ENCODE measurements at regions not wholly inside any gene's neighbourhood (a gene's known extent, or its start where the extent isn't known, plus 50 kb on each side); places are given as distances from the start of the nearest gene placed in this dataset.

GRCh38 chr7:25598765-25599164, 370.5 kb upstream of the NPVF start:
- CTCF ChIA-PET = no interaction called here
- Histone ChIP-seq H3K9me3 (ENCODE audit: control insufficient read depth in 1 of 2, insufficient read depth in 1 of 2, low read depth in 1 of 2, low read length in 2 of 2) (no peaks in the 10 kb centered on the region), H3K36me3 (ENCODE audit: control insufficient read depth in 1 of 2, insufficient read depth in 2 of 2, low read length in 2 of 2) (no peaks in the 10 kb centered on the region), H4K20me1 (ENCODE audit: insufficient read depth) (no peaks in the 10 kb centered on the region), H3K4me1 (ENCODE audit: control insufficient read depth in 1 of 2, insufficient read depth in 2 of 2, low read length in 2 of 2) (no peaks in the 10 kb centered on the region), H3K9ac (ENCODE audit: low read length) (no peak overlapping the region), H3K27ac (ENCODE audit: low read depth, low read length) (no peak overlapping the region), H3K9me2 (ENCODE audit: insufficient read depth) (no peaks in the 10 kb centered on the region), H3K4me2 (ENCODE audit: low read length) (no peak overlapping the region), H3K4me3 (replicated peaks in 1 of 2; ENCODE audit: low read depth in 1 of 2, low read length in 2 of 2) (no peak overlapping the region), H3K27me3 (ENCODE audit: insufficient read depth, low read length) (peaks cover 19% of the 10 kb centered on the region), H2AFZ (ENCODE audit: low read depth, low read length, poor library complexity, severe bottlenecking) (no peak overlapping the region), H3K79me2 (ENCODE audit: insufficient read depth, low read length) (no peaks in the 10 kb centered on the region)
- DNase-seq (ENCODE audit: low read depth, low spot score) (no peak), ATAC-seq (no peak)
- POLR2A ChIA-PET = no interaction called here
- RAD21 ChIA-PET (ENCODE audit: low non-redundant PET in 1 of 2, low total read pairs in 2 of 2, uncharacterized antibody in 2 of 2, unreplicated experiment in 2 of 2) = no interaction called here
- TF ChIP-seq SP1 (IDR thresholded peaks at IDR 0.05; ENCODE audit: low read depth) (no peak), SIN3A (IDR thresholded peaks at IDR 0.05; ENCODE audit: low read depth) (no peak), JUND (IDR thresholded peaks at IDR 0.05) (no peak), TCF7L2 (IDR thresholded peaks at IDR 0.05; ENCODE audit: borderline replicate concordance, extremely low read depth, insufficient read depth, insufficient read length) (no peak), EGR1 (IDR thresholded peaks at IDR 0.05; ENCODE audit: low read depth) (no peak), POLR2AphosphoS5 (IDR thresholded peaks at IDR 0.05; ENCODE audit: low read depth, low read length) (no peak), CEBPB (IDR thresholded peaks at IDR 0.05; ENCODE audit: low read depth) (no peak), FOSL1 (IDR thresholded peaks at IDR 0.05; ENCODE audit: low read depth) (no peak), ZNF274 (IDR thresholded peaks at IDR 0.05; ENCODE audit: low read depth, low read length) (no peak), POLR2A (IDR thresholded peaks at IDR 0.05; ENCODE audit: borderline replicate concordance, extremely low read depth, insufficient read depth, insufficient read length) (no peak), EZH2 (IDR thresholded peaks at IDR 0.05) (no peak)
- TF ChIP-seq, protein P1, sequence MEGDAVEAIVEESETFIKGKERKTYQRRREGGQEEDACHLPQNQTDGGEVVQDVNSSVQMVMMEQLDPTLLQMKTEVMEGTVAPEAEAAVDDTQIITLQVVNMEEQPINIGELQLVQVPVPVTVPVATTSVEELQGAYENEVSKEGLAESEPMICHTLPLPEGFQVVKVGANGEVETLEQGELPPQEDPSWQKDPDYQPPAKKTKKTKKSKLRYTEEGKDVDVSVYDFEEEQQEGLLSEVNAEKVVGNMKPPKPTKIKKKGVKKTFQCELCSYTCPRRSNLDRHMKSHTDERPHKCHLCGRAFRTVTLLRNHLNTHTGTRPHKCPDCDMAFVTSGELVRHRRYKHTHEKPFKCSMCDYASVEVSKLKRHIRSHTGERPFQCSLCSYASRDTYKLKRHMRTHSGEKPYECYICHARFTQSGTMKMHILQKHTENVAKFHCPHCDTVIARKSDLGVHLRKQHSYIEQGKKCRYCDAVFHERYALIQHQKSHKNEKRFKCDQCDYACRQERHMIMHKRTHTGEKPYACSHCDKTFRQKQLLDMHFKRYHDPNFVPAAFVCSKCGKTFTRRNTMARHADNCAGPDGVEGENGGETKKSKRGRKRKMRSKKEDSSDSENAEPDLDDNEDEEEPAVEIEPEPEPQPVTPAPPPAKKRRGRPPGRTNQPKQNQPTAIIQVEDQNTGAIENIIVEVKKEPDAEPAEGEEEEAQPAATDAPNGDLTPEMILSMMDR (IDR thresholded peaks at IDR 0.05 in 2 of 3, conservative IDR thresholded peaks at IDR 0.05 in 1 of 3; ENCODE audit: borderline replicate concordance in 1 of 3, insufficient read depth in 1 of 3, low read depth in 2 of 3, low read length in 2 of 3) = no peak
- intact Hi-C loops (cut with micrococcal nuclease) = no loop called here
- BruUV-seq (replicated peaks) = no TSS peak

All from HCT116 (cell line).